ENCODE measurements at regions not wholly inside any gene's neighbourhood (a gene's known extent, or its start where the extent isn't known, plus 50 kb on each side); places are given as distances from the start of the nearest gene placed in this dataset.
"Not testable (repeated sequence)": the region's sequence is repeated elsewhere in the genome, so short reads cannot be mapped to it uniquely, and the experiment has no call there.

DNA sequence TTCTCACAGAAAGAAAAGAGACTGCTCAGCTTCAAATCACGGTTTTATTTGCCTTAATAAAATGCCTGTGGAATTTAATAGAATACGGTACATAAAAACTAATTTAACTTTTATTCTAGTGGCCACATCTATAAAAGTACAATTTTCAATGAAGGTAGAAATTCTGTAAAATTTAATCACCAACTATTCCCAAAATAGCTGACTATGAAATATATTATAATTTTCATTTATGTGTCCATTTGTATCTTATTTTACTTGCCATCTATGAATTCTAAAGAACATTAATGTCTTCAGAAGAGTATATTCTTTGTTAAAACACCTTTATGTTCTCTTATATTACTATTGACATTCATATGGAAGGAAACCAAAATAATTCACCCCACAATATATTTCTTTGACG lies 192.6 kb downstream of the BTBD3 start:
- intact Hi-C loops (cut with micrococcal nuclease): no loop called here
- ATAC-seq: no peak
- DNase-seq: no peak

DNA sequence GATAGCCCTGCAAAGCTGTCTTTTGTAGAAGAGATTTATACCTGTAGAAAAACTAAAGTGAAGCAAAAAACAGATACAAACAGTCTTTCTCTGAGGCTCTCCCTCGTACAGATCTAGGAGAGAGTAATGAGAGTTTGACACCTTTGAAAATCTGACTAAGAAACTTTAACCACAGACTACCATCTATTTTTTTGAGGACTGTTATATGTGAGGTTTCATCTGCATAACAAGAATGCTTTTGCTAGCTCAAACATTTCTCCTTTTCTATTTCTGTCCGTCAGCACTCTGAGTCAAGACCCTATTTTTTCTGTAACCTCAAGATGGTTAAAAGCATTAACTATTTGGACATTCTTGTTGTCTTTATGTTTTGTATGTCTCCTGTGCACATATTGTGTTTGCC lies 193.0 kb downstream of the BTBD3 start:
- ATAC-seq: no peak
- intact Hi-C loops (cut with micrococcal nuclease): no loop called here
- DNase-seq: no peak

GRCh38 chr20:12111431-12112088 lies 193.9 kb downstream of the BTBD3 start:
- ATAC-seq (no peak), DNase-seq (no peak)
- intact Hi-C loops (cut with micrococcal nuclease): no loop called here

GRCh38 chr20:12112089-12112474 lies 194.4 kb downstream of the BTBD3 start:
- DNase-seq (no peak), ATAC-seq (no peak)
- intact Hi-C loops (cut with micrococcal nuclease): no loop called here

- intact Hi-C loops (cut with micrococcal nuclease): no loop called here
- no peak for ATAC-seq
- DNase-seq: no peak
These were observed 195.0 kb downstream of the BTBD3 start for GRCh38 chr20:12112665-12113064.

- no peak for DNase-seq
- ATAC-seq: peak; percentile 50
- intact Hi-C loops (cut with micrococcal nuclease): no loop called here
These were observed 195.4 kb downstream of the BTBD3 start for GRCh38 chr20:12113075-12113467.

GRCh38 chr20:12113468-12114371 lies 196.0 kb downstream of the BTBD3 start:
- DNase-seq: peak; percentile 24

DNA sequence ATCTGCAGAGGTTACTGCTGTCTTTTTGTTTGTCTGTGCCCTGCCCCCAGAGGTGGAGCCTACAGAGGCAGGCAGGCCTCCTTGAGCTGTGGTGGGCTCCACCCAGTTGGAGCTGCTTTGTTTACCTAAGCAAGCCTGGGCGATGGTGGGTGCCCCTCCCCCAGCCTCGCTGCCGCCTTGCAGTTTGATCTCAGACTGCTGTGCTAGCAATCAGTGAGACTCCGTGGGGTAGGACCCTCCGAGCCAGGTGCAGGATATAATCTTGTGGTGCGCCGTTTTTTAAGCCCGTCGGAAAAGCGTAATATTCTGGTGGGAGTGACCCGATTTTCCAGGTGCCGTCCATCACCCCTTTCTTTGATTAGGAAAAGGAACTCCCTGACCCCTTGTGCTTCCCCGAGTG lies 211.4 kb downstream of the BTBD3 start:
- intact Hi-C loops (cut with micrococcal nuclease); ATAC-seq; DNase-seq: not testable (repeated sequence)

More at GRCh38 chr20:12113468-12114371, 196.0 kb downstream of the BTBD3 start:
- peak; percentile 94 for ATAC-seq
- intact Hi-C loops (cut with micrococcal nuclease): no loop called here

GRCh38 chr20:12129532-12129931 lies 211.8 kb downstream of the BTBD3 start:
- intact Hi-C loops (cut with micrococcal nuclease); DNase-seq; ATAC-seq: not testable (repeated sequence)

GRCh38 chr20:12130781-12131180 lies 213.1 kb downstream of the BTBD3 start:
- ATAC-seq (no peak), DNase-seq (no peak)
- intact Hi-C loops (cut with micrococcal nuclease): no loop called here

- intact Hi-C loops (cut with micrococcal nuclease): no loop called here
- no peak for DNase-seq
- no peak for ATAC-seq
These were observed 215.9 kb downstream of the BTBD3 start for GRCh38 chr20:12133553-12133952.

- DNase-seq; intact Hi-C loops (cut with micrococcal nuclease); ATAC-seq: not testable (repeated sequence)
These were observed 228.3 kb downstream of the BTBD3 start for GRCh38 chr20:12145951-12146350.

DNA sequence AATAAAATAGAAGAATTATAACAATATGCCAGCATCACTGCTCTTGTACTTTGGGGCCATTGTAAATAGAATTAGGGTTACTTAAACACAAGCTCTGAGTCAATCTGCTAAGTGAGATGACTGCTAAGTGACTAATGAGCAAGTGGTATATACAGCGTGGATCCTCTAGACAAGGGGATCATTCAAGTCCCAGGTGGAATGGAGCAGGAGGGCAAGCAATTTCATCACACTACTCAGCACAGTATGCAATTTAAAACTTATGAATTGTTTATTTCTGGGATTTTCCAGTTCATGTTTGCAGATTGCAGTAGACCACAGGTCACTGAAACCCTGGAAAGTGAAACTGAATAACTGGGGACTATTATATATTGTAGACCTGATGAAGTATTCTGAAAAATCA lies 235.3 kb downstream of the BTBD3 start:
- intact Hi-C loops (cut with micrococcal nuclease): no loop called here
- no peak for ATAC-seq
- DNase-seq: no peak

- ATAC-seq (no peak), DNase-seq (no peak)
- intact Hi-C loops (cut with micrococcal nuclease): no loop called here
These were observed 235.9 kb downstream of the BTBD3 start for GRCh38 chr20:12153628-12154027.

- DNase-seq (no peak), ATAC-seq (no peak)
- intact Hi-C loops (cut with micrococcal nuclease): no loop called here
These were observed 238.6 kb downstream of the BTBD3 start for GRCh38 chr20:12156252-12156651.

GRCh38 chr20:12159261-12159660 lies 241.6 kb downstream of the BTBD3 start:
- intact Hi-C loops (cut with micrococcal nuclease): no loop called here
- ATAC-seq: no peak
- no peak for DNase-seq

- DNase-seq: no peak
- ATAC-seq: no peak
- intact Hi-C loops (cut with micrococcal nuclease): no loop called here
These were observed 244.0 kb downstream of the BTBD3 start for GRCh38 chr20:12161734-12162133.

GRCh38 chr20:12166053-12166717 lies 248.5 kb downstream of the BTBD3 start:
- ATAC-seq (peak; percentile 96), DNase-seq (peak; percentile 72)
- intact Hi-C loops (cut with micrococcal nuclease): no loop called here

DNA sequence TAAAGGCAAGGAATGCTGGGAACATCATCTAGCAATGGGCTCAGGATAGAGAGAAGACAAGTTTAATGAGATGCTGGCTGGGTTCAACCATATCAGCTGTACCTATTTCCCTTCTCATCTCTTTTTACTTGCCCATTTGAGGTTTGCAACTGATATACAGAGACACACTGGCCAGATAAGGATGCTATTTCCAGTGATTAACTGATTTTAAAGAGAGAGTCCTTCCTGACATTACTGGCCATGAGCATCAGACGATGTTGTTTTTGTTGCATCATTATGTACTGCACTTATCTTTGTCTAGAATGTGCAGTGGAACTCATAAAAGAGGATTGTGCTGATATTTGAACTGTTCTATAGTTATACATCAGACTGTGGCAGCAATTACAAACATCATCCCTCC lies 252.7 kb downstream of the BTBD3 start:
- intact Hi-C loops (cut with micrococcal nuclease): no loop called here
- no peak for ATAC-seq
- no peak for DNase-seq

- intact Hi-C loops (cut with micrococcal nuclease): no loop called here
- ATAC-seq: peak; percentile 96
- no peak for DNase-seq
These were observed 254.3 kb downstream of the BTBD3 start for GRCh38 chr20:12171923-12172524.

Data from left ventricle myocardium superior (tissue), 1 donor.